Activated naive CD4-positive, alpha-beta T cell treated with anti-CD3 and anti-CD28 coated beads, Interleukin-2, amount 10 ng/mL, durations not matched to agents 7 days and 5 days (primary cell): ENCODE measurements at regions not wholly inside any gene's neighbourhood (a gene's known extent, or its start where the extent isn't known, plus 50 kb on each side); places are given as distances from the start of the nearest gene placed in this dataset.

ENCODE experiments used
- CTCF ChIA-PET: fragments of 350-600 bp; sonication (Branson Sonifier 250); formaldehyde crosslinking; loops from one replicate; lab custom pipeline; 2021; ENCODE audit warnings: antibody characterized with exemption; lab: Charles Lee
- DNase-seq: peaks from one replicate; pipeline ENCODE4 v3.0.0-alpha.2; 2020
- H3K27ac Mint-ChIP-seq: one replicate; pipeline ENCODE4 v1.8.0; 2021; ENCODE audit warnings: mild to moderate bottlenecking, moderate library complexity, mixed read lengths
- H3K27me3 Mint-ChIP-seq: one replicate; pipeline ENCODE4 v1.8.0; 2021; ENCODE audit warnings: mild to moderate bottlenecking, mixed read lengths
- H3K36me3 Mint-ChIP-seq: one replicate; pipeline ENCODE4 v1.8.0; 2021; ENCODE audit warnings: mixed read lengths
- H3K4me1 Mint-ChIP-seq: one replicate; pipeline ENCODE4 v1.8.0; 2021; ENCODE audit warnings: mixed read lengths
- H3K4me3 Mint-ChIP-seq: one replicate; pipeline ENCODE4 v1.8.0; 2021; ENCODE audit warnings: mild to moderate bottlenecking, moderate library complexity, mixed read lengths
- H3K9me3 Mint-ChIP-seq: one replicate; pipeline ENCODE4 v1.8.0; 2021; ENCODE audit warnings: mixed read lengths

DNA sequence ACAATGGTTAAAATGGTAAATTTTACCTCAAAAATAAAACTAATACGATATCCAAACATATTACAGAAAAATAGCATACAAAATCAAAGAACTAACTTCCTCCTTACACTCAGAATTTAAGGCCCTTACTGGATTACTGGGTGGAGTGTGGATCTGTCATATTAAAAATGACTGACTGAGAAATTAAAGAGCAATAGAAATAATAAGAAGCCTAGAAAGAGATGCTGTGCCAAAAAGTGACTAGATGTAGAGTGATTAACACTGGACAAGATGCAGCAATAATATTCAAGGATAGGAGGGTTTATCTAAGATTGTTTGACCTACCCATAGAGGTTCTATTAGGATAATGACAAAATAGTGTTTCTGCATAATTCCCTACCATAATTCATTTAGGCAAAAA, 424.3 kb downstream of the SETD4 start:
- no peak overlapping the region for H3K4me3 Mint-ChIP-seq
- CTCF ChIA-PET = no interaction called here
- DNase-seq = no peak
- no peaks in the 10 kb centered on the region for H3K36me3 Mint-ChIP-seq
- no peaks in the 10 kb centered on the region for H3K9me3 Mint-ChIP-seq
- no peaks in the 10 kb centered on the region for H3K4me1 Mint-ChIP-seq
- H3K27me3 Mint-ChIP-seq = peaks cover 9% of the 10 kb centered on the region
- no peak overlapping the region for H3K27ac Mint-ChIP-seq

DNA sequence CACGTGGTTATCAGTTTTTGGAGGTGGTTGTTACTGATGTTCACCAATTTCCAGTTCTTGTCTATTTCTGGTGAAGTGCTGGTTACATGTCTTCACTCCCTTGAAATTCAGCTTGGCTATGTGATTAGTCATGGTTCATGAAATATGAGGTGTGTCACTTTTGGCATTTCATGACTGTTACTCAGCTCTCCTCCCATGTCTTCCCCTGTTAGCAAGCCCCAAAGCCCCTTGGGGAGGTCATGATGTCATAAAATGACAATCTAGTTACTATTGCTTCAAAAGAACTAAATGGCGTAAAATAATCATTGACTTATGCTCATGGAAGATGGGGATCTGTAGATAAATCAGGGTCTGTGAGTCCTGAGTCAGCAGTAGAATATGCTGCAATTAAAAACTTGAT, 425.1 kb downstream of the SETD4 start:
- DNase-seq = no peak
- no peak overlapping the region for H3K4me3 Mint-ChIP-seq
- H3K9me3 Mint-ChIP-seq = no peaks in the 10 kb centered on the region
- no peaks in the 10 kb centered on the region for H3K4me1 Mint-ChIP-seq
- H3K36me3 Mint-ChIP-seq = no peaks in the 10 kb centered on the region
- CTCF ChIA-PET = no interaction called here
- no peak overlapping the region for H3K27ac Mint-ChIP-seq
- peaks cover 9% of the 10 kb centered on the region for H3K27me3 Mint-ChIP-seq

DNA sequence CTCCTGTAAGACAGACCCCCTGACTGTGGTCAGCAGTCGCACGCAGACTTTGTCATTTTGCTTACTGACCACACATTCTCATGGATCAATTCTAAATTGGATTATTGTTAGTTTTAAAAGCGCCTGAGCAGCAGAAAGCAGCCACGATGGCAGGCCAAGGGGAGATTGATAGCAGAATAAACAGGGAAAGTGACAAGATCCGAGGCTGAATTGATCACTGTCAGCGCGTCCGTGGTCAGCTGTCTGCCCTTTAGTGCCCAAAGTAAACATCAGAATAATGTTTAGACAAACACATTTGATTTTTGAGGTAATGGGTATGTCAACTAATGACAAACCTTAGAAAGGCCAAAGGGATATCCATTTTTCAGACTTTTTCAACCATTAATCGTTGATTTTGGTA, 426.8 kb downstream of the SETD4 start:
- H3K36me3 Mint-ChIP-seq = no peaks in the 10 kb centered on the region
- CTCF ChIA-PET = no interaction called here
- no peaks in the 10 kb centered on the region for H3K9me3 Mint-ChIP-seq
- no peak overlapping the region for H3K4me3 Mint-ChIP-seq
- H3K27me3 Mint-ChIP-seq = peaks cover 13% of the 10 kb centered on the region
- H3K27ac Mint-ChIP-seq = no peak overlapping the region
- no peak for DNase-seq
- H3K4me1 Mint-ChIP-seq = no peaks in the 10 kb centered on the region

DNA sequence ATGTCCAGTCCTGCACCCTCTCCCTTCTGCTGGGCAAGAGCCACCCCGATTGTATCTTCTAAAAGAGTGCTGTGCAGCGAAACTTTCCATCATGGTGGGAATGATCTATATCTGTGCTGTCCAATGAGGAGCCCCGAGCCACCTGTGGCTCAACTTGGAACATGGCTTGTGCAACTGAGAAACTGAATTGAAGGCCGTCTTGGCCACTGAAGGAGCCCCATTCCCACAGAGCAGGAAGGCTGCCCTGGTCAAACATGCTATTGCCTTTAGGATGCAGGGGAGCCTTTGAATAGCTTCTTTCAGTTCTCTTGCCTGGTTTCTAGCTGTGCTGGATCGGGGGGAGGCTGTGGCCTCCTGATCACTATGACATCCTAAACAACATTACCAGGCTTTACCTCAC, 427.6 kb downstream of the SETD4 start:
- Mint-ChIP-seq H3K27ac (no peak overlapping the region), H3K4me1 (no peaks in the 10 kb centered on the region), H3K36me3 (no peaks in the 10 kb centered on the region), H3K27me3 (peaks cover 17% of the 10 kb centered on the region), H3K9me3 (no peaks in the 10 kb centered on the region), H3K4me3 (no peak overlapping the region)
- CTCF ChIA-PET = no interaction called here
- no peak for DNase-seq

DNA sequence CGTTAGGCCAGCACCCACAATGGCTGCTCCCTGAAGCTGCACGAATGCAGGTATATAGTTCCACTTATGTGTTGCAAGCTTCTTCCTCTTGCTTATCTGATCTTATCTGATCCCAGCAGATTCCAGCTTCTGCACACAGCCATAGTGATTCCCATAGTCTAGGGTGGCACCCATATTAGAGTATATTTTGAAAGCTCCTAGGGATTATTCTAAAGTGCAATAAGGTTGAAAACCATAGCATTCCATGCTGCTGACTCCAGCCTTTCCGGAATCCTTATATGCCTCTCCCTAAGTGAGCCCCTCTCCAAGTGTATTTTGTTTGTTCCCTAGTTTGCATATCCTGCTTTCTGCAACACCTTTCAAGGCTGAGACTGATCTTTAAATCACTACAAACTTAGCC, 432.0 kb downstream of the SETD4 start:
- Mint-ChIP-seq H3K27me3 (peaks cover 12% of the 10 kb centered on the region), H3K9me3 (no peaks in the 10 kb centered on the region), H3K36me3 (no peaks in the 10 kb centered on the region), H3K4me1 (no peaks in the 10 kb centered on the region), H3K4me3 (no peak overlapping the region), H3K27ac (no peak overlapping the region)
- CTCF ChIA-PET = no interaction called here
- DNase-seq = no peak

DNA sequence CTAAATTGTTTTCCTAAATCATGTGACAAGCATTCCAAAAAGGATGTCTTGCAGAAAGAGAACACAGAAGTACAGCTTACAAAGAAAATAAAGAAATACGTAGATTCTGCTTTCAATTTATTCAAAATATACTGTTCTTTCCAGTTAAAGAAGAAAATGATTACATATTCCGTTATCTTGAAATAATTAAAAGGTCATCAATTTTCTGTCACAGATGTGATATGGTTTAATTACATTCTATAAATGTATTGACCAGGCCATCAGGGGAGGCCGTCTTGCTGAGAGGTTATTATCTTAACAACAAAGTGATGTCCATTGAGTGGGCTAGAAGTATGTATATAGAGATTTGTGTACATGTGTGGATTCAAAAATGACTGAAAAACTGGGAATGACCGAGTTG, 432.9 kb downstream of the SETD4 start:
- CTCF ChIA-PET = no interaction called here
- Mint-ChIP-seq H3K27ac (no peak overlapping the region), H3K27me3 (peaks cover 10% of the 10 kb centered on the region), H3K4me1 (no peaks in the 10 kb centered on the region), H3K9me3 (no peaks in the 10 kb centered on the region), H3K36me3 (no peaks in the 10 kb centered on the region), H3K4me3 (no peak overlapping the region)
- DNase-seq = no peak

DNA sequence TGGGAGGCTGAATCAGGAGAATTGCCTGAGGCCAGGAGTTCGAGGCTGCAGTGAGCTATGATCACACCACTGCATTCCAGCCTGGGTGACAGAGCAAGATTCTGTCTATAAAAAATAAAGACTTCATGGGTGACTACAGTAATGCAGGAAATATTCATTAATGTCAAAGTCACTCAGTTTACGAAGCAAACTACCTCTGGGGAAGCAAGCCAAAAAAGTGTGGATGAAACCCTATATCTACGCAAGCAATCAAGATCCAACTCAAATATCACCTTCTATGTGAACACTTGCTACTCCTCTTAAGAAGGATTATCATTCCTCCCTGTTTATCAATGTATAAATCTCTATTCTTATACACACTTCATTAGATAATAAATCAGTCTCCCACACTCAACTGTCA, 434.8 kb downstream of the SETD4 start:
- H3K4me3 Mint-ChIP-seq = no peak overlapping the region
- no peaks in the 10 kb centered on the region for H3K36me3 Mint-ChIP-seq
- no peak for DNase-seq
- CTCF ChIA-PET = no interaction called here
- peaks cover 7% of the 10 kb centered on the region for H3K27me3 Mint-ChIP-seq
- no peaks in the 10 kb centered on the region for H3K9me3 Mint-ChIP-seq
- no peak overlapping the region for H3K27ac Mint-ChIP-seq
- no peaks in the 10 kb centered on the region for H3K4me1 Mint-ChIP-seq

DNA sequence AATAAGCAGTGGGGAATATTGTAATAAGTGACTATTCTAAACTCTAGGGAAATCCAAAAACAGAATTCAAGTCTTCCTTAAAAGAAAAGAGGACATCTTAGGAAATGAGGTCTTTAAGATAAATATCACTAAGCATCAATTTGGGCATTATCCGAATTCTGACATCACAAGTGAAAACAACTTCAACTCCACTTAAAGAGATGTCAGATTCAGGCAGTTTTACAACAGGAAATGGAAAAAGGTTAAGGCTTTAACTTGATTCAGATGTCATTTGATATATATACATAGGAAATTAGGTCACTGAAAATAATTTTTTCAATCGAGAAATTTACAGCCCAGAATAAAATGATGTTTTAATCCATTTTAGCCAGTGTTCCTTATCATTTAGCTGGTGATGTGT, 435.4 kb downstream of the SETD4 start:
- H3K27me3 Mint-ChIP-seq = peaks cover 7% of the 10 kb centered on the region

DNA sequence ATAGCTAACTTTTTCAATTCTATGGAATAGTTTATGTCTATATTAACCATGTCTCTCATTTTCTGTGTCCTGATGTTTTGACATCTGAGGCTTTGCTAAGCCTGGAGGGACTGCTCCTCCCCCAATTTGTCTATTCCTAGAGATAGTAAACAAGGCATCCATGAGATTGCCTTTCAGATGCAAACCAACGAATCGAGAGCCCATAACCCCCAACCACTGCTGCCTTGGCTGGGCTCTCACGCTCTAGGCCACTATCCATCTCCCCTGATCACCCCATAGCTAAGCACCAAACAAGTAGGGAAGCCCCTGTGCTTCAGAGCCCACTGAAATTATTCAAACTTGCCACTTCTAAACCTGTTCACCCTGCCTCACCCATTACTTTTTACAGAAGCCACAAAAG, 437.7 kb downstream of the SETD4 start:
- no peak overlapping the region for H3K4me3 Mint-ChIP-seq
- no peak overlapping the region for H3K27ac Mint-ChIP-seq
- no peak for DNase-seq
- CTCF ChIA-PET = interaction anchor here (0.7 kb wide), 1 partner anchor 112 kb away, joined by 3 read pairs; no protein-coding TSS in a partner anchor
- H3K27me3 Mint-ChIP-seq = peaks cover 3% of the 10 kb centered on the region
- no peaks in the 10 kb centered on the region for H3K36me3 Mint-ChIP-seq
- H3K9me3 Mint-ChIP-seq = no peaks in the 10 kb centered on the region
- no peaks in the 10 kb centered on the region for H3K4me1 Mint-ChIP-seq

More for the DNA sequence above, 435.4 kb downstream of the SETD4 start:
- Mint-ChIP-seq H3K4me3 (no peak overlapping the region), H3K36me3 (no peaks in the 10 kb centered on the region), H3K9me3 (no peaks in the 10 kb centered on the region), H3K27ac (no peak overlapping the region), H3K4me1 (no peaks in the 10 kb centered on the region)
- CTCF ChIA-PET = no interaction called here
- no peak for DNase-seq

DNA sequence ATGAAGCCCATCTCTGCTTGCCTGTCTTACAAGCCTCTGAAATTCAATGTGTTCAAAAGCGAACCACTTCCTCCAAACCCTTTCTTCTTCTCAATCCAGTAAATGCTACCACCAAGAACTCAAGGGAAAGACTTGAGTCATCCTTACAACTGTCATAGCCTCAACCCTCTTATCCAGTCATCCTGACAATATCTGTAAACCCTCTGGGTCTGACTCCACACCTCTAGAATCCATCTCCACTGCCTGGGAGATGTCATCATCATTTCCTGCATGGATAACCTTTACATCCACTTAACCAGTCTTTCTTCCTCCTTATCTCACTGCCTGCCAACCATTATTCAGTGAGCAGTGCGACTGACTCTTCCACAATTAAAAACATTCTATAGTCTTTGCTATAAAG, 441.1 kb downstream of the SETD4 start:
- Mint-ChIP-seq H3K9me3 (no peaks in the 10 kb centered on the region), H3K36me3 (no peaks in the 10 kb centered on the region), H3K27me3 (peaks cover 3% of the 10 kb centered on the region), H3K4me1 (no peaks in the 10 kb centered on the region), H3K4me3 (no peak overlapping the region), H3K27ac (no peak overlapping the region)
- no peak for DNase-seq
- CTCF ChIA-PET = no interaction called here

DNA sequence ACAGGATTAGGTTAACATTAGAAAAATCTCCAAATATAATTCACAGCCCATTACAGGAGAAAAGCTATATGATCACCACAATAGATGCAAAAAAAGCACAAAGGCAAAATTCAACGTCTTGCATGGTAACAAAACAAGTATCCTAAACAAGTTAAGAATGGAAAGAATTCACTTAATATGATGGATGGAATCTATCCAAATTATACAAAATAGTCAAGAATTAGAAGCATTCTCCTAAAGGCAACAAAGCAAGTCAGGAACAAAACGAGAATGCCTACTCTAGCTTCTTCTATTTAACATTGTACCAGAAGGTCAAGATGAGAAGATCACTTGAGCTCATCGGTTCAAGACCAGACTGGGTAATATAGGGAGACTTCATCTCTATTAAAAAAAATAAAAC, 442.8 kb downstream of the SETD4 start:
- DNase-seq = no peak
- no peak overlapping the region for H3K27ac Mint-ChIP-seq
- CTCF ChIA-PET = interaction anchor here (1.0 kb wide), 1 partner anchor 872 kb away, joined by 3 read pairs; no protein-coding TSS in a partner anchor
- H3K27me3 Mint-ChIP-seq = peaks cover 3% of the 10 kb centered on the region
- H3K9me3 Mint-ChIP-seq = no peaks in the 10 kb centered on the region
- H3K4me1 Mint-ChIP-seq = no peaks in the 10 kb centered on the region
- no peaks in the 10 kb centered on the region for H3K36me3 Mint-ChIP-seq
- no peak overlapping the region for H3K4me3 Mint-ChIP-seq

DNA sequence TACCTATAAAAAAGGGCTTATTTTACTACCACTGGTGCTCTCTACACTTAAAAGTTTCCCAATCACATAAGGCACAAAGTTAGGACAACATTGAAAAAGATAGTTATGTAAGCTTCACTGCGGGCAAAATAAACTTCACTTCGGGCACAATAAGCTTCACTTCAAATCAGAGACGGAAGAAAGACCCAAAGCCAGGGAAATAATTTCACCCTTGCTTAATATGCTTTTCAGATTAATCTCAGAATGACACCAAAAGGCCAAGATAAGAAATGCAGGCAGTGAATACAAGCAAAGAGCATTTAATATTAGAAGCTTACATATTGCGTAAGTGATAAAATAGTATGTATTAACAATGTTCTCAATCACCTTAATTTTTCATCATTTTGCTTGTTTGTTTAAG, 444.2 kb downstream of the SETD4 start:
- Mint-ChIP-seq H3K4me1 (no peaks in the 10 kb centered on the region), H3K27me3 (peaks cover 3% of the 10 kb centered on the region), H3K9me3 (no peaks in the 10 kb centered on the region), H3K27ac (no peak overlapping the region), H3K36me3 (no peaks in the 10 kb centered on the region), H3K4me3 (no peak overlapping the region)
- CTCF ChIA-PET = interaction anchor here (0.8 to 1.7 kb wide), 5 partner anchors 216 to 890 kb away, joined by 3 to 6 read pairs (median 3); no protein-coding TSS in a partner anchor
- no peak for DNase-seq

DNA sequence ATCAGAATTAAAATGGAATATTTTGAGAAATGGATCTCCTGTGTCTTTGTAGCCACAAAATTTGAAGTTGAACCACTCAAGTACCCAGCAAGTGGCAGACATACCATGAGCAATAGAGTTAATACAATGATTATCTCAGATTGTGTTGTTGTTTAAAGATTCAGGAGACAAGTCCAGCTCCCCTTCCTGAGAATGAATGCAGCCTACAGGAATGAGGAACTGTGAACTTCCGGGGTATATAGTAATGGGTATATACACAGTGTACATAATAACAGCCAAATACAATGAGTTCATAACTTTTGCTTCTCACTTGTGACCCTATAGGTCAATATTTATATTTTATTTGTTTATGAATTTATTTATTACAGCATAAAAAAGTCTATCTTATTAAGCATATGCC, 445.0 kb downstream of the SETD4 start:
- H3K27me3 Mint-ChIP-seq = peaks cover 3% of the 10 kb centered on the region
- no peaks in the 10 kb centered on the region for H3K36me3 Mint-ChIP-seq
- H3K4me3 Mint-ChIP-seq = no peak overlapping the region

DNA sequence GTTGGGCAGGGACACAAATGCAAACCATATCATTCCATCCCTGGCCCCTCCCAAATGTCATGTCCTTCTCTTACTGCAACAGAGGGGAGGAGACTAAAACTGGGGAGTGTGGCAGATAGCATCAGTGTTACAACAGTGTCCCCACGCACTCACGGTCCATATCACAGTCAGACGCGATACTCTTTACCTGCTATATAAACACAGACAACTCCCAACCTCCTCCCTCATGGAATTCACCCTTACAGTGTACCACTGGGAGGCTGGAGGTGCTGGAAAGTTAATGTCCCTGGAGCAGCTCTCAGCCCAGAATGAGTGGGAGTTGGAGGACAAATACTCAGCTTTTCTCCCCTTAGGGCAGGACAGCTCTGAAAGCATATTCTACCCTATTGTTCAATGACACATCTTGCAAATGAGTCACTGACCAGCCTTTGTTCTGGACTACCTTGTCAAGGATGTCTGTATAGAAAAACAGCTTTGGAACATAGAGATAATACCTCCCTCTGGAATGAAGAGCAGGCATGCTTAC, 445.9 kb downstream of the SETD4 start:
- H3K4me3 Mint-ChIP-seq = no peak overlapping the region
- H3K27ac Mint-ChIP-seq = no peak overlapping the region
- CTCF ChIA-PET = interaction anchor here (1.4 kb wide), 1 partner anchor 888 kb away, joined by 3 read pairs; no protein-coding TSS in a partner anchor
- peaks cover 3% of the 10 kb centered on the region for H3K27me3 Mint-ChIP-seq
- no peaks in the 10 kb centered on the region for H3K9me3 Mint-ChIP-seq
- DNase-seq = no peak
- no peaks in the 10 kb centered on the region for H3K4me1 Mint-ChIP-seq
- H3K36me3 Mint-ChIP-seq = no peaks in the 10 kb centered on the region

More for the DNA sequence above, 445.0 kb downstream of the SETD4 start:
- Mint-ChIP-seq H3K27ac (no peak overlapping the region), H3K4me1 (no peaks in the 10 kb centered on the region), H3K9me3 (no peaks in the 10 kb centered on the region)
- CTCF ChIA-PET = interaction anchor here (1.4 to 1.7 kb wide), 3 partner anchors 215 to 889 kb away, joined by 3 to 6 read pairs (median 5); no protein-coding TSS in a partner anchor
- no peak for DNase-seq

DNA sequence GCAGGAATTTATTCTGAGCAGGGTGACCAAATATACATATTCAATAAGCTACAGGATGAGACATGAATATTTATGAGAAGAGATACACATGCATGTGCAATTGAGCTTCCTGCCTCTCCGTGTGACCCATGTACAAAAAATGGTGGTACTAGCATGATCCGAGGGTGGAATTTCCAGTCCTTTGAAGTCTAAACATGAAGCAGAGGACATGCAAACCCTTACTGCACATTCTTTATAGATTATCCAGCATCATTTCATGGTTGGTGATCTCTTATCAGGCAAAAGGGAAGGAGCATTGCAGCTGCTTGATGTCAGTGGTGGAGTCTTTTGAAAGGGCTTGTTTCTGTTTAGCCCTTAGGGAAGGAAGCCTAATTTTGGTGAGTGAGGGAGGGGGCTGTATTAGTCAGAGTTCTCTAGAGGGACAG, 448.6 kb downstream of the SETD4 start:
- CTCF ChIA-PET = no interaction called here
- no peak overlapping the region for H3K27ac Mint-ChIP-seq
- no peaks in the 10 kb centered on the region for H3K4me1 Mint-ChIP-seq
- H3K9me3 Mint-ChIP-seq = no peaks in the 10 kb centered on the region
- H3K36me3 Mint-ChIP-seq = no peaks in the 10 kb centered on the region
- DNase-seq = no peak
- no peaks in the 10 kb centered on the region for H3K27me3 Mint-ChIP-seq
- no peak overlapping the region for H3K4me3 Mint-ChIP-seq
